HG02885 (cell line): ENCODE measurements at regions not wholly inside any gene's neighbourhood (a gene's known extent, or its start where the extent isn't known, plus 50 kb on each side); places are given as distances from the start of the nearest gene placed in this dataset.
"Not testable (repeated sequence)": the region's sequence is repeated elsewhere in the genome, so short reads cannot be mapped to it uniquely, and the experiment has no call there.

Experiments
- ATAC-seq: cut with Tn5 transposase; IDR thresholded peaks from one replicate; pipeline ENCODE4 v1.9.1; 2021; ENCODE audit warnings: mild to moderate bottlenecking; ENCODE audit not compliant: unreplicated experiment, poor library complexity

GRCh38 chr2:75865083-75865482, 154.4 kb upstream of the GCFC2 start:
- no peak for ATAC-seq

GRCh38 chr2:75862547-75862946, 151.8 kb upstream of the GCFC2 start:
- ATAC-seq: no peak

GRCh38 chr2:75853436-75853835, 142.7 kb upstream of the GCFC2 start:
- no peak for ATAC-seq

- ATAC-seq: no peak
These were observed 141.9 kb upstream of the GCFC2 start for GRCh38 chr2:75852639-75853038.

- no peak for ATAC-seq
These were observed 136.0 kb upstream of the GCFC2 start for GRCh38 chr2:75846683-75847190.

- ATAC-seq: peak; percentile 80
These were observed 133.9 kb upstream of the GCFC2 start for GRCh38 chr2:75844651-75845050.

- not testable (repeated sequence) for ATAC-seq
These were observed 123.9 kb upstream of the GCFC2 start for GRCh38 chr2:75834588-75834987.

GRCh38 chr2:75833386-75833785, 122.7 kb upstream of the GCFC2 start:
- ATAC-seq: no peak

GRCh38 chr2:75828826-75829225, 118.1 kb upstream of the GCFC2 start:
- ATAC-seq: no peak

- ATAC-seq: not testable (repeated sequence)
These were observed 112.8 kb upstream of the GCFC2 start for GRCh38 chr2:75823515-75823914.

- no peak for ATAC-seq
These were observed 111.6 kb upstream of the GCFC2 start for GRCh38 chr2:75822336-75822735.

GRCh38 chr2:75820693-75821092, 110.0 kb upstream of the GCFC2 start:
- ATAC-seq: peak; percentile 57

GRCh38 chr2:75810611-75811330, 100.1 kb upstream of the GCFC2 start:
- no peak for ATAC-seq

GRCh38 chr2:75808793-75809535, 98.2 kb upstream of the GCFC2 start:
- ATAC-seq: no peak

GRCh38 chr2:75807992-75808391, 97.3 kb upstream of the GCFC2 start:
- ATAC-seq: no peak

- peak; percentile 41 for ATAC-seq
These were observed 90.7 kb upstream of the GCFC2 start for GRCh38 chr2:75801234-75801982.

GRCh38 chr2:75800456-75800855, 89.7 kb upstream of the GCFC2 start:
- ATAC-seq: peak; percentile 83

- ATAC-seq: peak; percentile 60
These were observed 89.1 kb upstream of the GCFC2 start for GRCh38 chr2:75799859-75800258.

- ATAC-seq: no peak
These were observed 87.9 kb upstream of the GCFC2 start for GRCh38 chr2:75798569-75798968.

GRCh38 chr2:75792996-75793395, 82.3 kb upstream of the GCFC2 start:
- ATAC-seq: no peak

GRCh38 chr2:75792146-75792545, 81.4 kb upstream of the GCFC2 start:
- ATAC-seq: no peak
